ENCODE measurements at regions not wholly inside any gene's neighbourhood (a gene's known extent, or its start where the extent isn't known, plus 50 kb on each side); places are given as distances from the start of the nearest gene placed in this dataset.
A peak's percentile ranks its signal among the peaks of the same experiment; 100 is the strongest.

DNA sequence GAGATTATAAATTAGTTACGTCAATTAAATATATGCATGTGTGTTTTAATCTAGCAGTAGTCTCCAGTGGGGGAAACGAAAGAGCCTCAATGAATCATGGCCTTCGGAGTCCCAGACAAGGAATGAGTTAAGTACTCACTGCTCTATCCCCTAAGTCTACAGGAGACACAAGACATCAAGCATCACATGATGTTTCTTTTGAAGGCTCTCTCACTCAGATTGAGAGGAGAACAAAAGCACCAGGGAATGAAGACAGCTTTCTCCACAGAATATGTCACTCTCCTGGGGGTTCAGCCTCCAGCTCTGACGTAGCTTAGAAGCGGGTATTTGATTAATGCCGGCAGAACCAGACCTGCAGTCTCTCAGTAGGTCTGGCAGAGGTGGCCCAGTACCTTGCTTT, 381.4 kb downstream of the ACTL7B start:
- WGBS, 2 donors, result 64 to 77% methylated on average over 5 to 6 of the region's 6 CpGs
- peaks cover 24 to 85% (median 34%) of the 10 kb centered on the region in 3 donors for H3K4me1 ChIP-seq
- H3K9me3 ChIP-seq, result no peaks in the 10 kb centered on the region
- TF ChIP-seq, protein P1, sequence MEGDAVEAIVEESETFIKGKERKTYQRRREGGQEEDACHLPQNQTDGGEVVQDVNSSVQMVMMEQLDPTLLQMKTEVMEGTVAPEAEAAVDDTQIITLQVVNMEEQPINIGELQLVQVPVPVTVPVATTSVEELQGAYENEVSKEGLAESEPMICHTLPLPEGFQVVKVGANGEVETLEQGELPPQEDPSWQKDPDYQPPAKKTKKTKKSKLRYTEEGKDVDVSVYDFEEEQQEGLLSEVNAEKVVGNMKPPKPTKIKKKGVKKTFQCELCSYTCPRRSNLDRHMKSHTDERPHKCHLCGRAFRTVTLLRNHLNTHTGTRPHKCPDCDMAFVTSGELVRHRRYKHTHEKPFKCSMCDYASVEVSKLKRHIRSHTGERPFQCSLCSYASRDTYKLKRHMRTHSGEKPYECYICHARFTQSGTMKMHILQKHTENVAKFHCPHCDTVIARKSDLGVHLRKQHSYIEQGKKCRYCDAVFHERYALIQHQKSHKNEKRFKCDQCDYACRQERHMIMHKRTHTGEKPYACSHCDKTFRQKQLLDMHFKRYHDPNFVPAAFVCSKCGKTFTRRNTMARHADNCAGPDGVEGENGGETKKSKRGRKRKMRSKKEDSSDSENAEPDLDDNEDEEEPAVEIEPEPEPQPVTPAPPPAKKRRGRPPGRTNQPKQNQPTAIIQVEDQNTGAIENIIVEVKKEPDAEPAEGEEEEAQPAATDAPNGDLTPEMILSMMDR (IDR thresholded peaks at IDR 0.05), result no peak
- TF ChIP-seq POLR2A (IDR thresholded peaks at IDR 0.05), result no peak
- no peaks in the 10 kb centered on the region for H3K36me3 ChIP-seq
- peak overlapping the region in 2 of 4 donors; percentile 42 to 54 for H3K27ac ChIP-seq
- H3K27me3 ChIP-seq, result no peaks in the 10 kb centered on the region
- DNase-seq, result no peak
- no peak overlapping the region for H3K4me3 ChIP-seq
- intact Hi-C loops (cut with DNase I), result no loop called here

DNA sequence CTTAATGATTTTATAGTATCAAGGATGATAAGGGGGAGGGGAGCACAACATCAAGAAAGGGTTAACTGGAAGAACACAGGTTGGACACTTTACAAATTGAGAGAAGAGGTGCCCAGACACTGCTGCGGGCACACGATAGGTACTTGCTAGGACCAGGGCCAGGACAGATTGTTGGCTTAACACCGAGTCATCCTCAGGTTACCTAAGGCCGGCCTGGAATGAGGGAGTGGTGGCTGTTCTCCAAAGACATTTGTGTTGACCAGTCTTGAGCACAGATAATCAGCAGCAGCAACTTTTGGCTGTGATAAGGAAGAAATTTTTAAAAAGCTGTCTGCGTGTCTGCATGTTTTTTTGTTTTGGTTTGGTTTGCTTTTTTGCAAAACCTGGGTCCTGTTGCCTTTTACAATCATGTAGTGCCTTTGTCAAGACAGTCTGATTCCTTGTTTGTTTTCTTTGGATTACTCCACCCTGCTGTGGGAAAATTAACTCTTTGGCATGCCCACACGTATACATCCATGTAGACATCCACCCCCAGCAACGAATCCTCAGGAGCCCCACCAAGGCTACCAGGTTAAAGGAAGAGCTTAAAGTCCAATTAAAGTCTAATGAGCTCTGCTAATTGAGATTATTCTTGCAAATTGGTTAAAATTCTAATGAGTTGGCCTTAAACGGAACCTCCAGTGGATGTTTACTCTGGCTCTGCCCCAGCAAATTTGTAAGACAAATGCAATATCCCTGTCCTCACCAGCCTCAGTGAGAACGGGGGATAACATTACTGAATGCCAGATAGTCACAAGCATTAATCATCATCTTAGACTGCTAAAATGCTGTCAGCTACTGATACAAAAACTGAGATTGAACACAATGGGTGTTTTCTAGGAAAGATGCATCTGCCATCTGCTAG, 382.3 kb downstream of the ACTL7B start:
- intact Hi-C loops (cut with DNase I), result no loop called here
- Histone ChIP-seq H3K27ac (peak overlapping the region; percentile 41 to 58 (median 48)), H3K27me3 (no peaks in the 10 kb centered on the region), H3K36me3 (no peaks in the 10 kb centered on the region), H3K4me3 (peak overlapping the region in 1 of 4 donors; percentile 13), H3K9me3 (no peaks in the 10 kb centered on the region), H3K4me1 (peaks cover 20 to 85% (median 30%) of the 10 kb centered on the region in 3 donors)
- no peak for DNase-seq
- 19 to 22% methylated on average over 9 of the region's 9 CpGs for WGBS, 2 donors
- TF ChIP-seq, protein P1 (IDR thresholded peaks at IDR 0.05), result no peak
- no peak for TF ChIP-seq POLR2A (IDR thresholded peaks at IDR 0.05)

DNA sequence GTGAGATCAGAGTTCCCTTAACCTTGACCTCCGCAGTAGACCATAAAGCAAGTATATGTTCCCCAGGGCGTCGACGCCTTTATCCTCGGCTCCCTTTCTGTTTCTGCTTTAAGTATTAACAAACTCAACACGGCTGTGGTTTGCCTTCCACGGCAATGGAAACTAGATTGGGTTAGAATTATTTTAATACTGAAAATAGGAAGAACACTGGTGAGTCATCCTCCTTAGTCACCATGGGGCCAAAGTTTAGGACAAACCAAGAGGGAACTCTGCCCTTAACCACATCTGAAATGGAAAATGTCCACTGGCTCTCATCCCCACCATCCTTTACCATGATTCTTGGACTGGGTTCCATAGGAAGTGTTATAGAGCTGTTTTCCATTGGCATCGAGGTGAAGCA, 386.1 kb downstream of the ACTL7B start:
- Histone ChIP-seq H3K36me3 (no peaks in the 10 kb centered on the region), H3K9me3 (no peaks in the 10 kb centered on the region), H3K4me1 (peaks cover 17 to 67% (median 26%) of the 10 kb centered on the region in 3 donors), H3K27ac (no peak overlapping the region), H3K27me3 (no peaks in the 10 kb centered on the region), H3K4me3 (no peak overlapping the region)
- no peak for DNase-seq
- WGBS, 2 donors, result 57 to 80% methylated on average over 8 of the region's 8 CpGs
- TF ChIP-seq, protein P1 (IDR thresholded peaks at IDR 0.05), result no peak
- TF ChIP-seq POLR2A (IDR thresholded peaks at IDR 0.05), result no peak
- intact Hi-C loops (cut with DNase I), result no loop called here

- intact Hi-C loops (cut with DNase I), result no loop called here
- H3K4me1 ChIP-seq, result peaks cover 6 to 54% (median 17%) of the 10 kb centered on the region in 3 donors
- TF ChIP-seq POLR2A (IDR thresholded peaks at IDR 0.05), result no peak
- TF ChIP-seq, protein P1 (IDR thresholded peaks at IDR 0.05), result peak in 4 of 6 experiments; percentile 5 to 63 (median 26)
- no peaks in the 10 kb centered on the region for H3K27me3 ChIP-seq
- no peak overlapping the region for H3K4me3 ChIP-seq
- DNase-seq, result no peak
- H3K27ac ChIP-seq, result peak overlapping the region in 1 of 4 donors; percentile 1
- 80 to 82% methylated on average over 4 of the region's 4 CpGs for WGBS, 2 donors
- H3K9me3 ChIP-seq, result no peaks in the 10 kb centered on the region
- no peaks in the 10 kb centered on the region for H3K36me3 ChIP-seq
Observed at GRCh38 chr9:108468364-108468763, 387.4 kb downstream of the ACTL7B start.

DNA sequence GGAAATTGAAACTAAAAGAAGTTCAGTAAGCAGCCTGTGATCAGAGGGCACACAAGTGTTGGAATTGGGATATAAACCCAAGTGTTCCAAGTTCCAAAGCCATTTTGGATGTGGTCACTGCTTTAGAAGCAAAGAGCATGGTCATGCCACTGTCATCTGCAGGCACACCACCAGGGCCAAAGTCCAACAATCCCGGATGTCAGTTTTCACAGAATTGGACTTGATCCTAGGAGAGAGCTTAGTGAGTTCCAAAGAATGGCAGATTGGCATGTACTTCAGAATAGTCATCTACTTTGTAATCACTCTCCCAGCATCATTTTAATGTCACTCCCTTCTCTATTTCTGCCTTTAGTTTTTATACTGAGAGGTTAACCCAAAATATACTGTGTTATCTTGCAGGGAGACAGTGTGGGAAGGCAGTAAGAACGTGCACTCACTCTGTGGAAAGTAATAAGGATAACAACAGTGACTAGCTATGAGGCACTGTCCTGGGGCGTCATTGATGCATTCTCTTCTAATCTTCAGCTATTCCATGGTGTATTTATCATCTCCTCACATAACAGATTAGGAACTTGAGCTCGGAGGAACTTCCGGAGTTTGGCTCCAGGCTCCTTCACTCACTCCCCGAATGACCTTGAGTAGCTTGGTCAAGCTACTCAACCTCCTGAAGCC, 388.0 kb downstream of the ACTL7B start:
- WGBS, 2 donors, result 57 to 61% methylated on average over 6 of the region's 6 CpGs
- Histone ChIP-seq H3K36me3 (no peaks in the 10 kb centered on the region), H3K9me3 (no peaks in the 10 kb centered on the region), H3K27me3 (no peaks in the 10 kb centered on the region), H3K4me1 (peaks cover 6 to 48% (median 11%) of the 10 kb centered on the region in 3 donors), H3K4me3 (no peak overlapping the region), H3K27ac (peak overlapping the region in 2 of 4 donors; percentile 1 to 10)
- TF ChIP-seq POLR2A (IDR thresholded peaks at IDR 0.05), result no peak
- TF ChIP-seq, protein P1 (IDR thresholded peaks at IDR 0.05), result no peak
- intact Hi-C loops (cut with DNase I), result no loop called here
- no peak for DNase-seq
